ENCODE measurements at regions not wholly inside any gene's neighbourhood (a gene's known extent, or its start where the extent isn't known, plus 50 kb on each side); places are given as distances from the start of the nearest gene placed in this dataset.

DNA sequence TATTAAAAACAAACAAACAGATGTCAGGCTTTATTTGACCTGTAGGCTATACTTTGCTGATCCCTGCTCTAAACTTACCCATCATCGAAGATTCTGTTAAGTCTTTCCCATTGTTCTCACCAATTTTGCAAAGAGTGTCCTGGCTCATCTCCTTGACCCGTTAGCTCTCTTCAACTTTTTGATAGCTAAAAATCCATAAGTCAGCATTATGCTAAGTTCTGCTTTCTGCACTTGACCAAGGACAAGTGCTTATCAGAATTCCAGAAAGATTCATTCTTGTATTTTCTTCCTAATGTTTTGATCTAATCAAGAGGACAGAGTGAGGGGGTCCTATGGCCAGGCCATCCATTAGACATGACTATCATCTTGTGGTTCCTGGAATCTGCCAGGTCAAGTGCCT is 503.5 kb downstream of the FUT8 start:
- Histone ChIP-seq H3K36me3 (replicated peaks in 1 of 2) (no peaks in the 10 kb centered on the region), H3K4me3 (no peak overlapping the region), H3K9me3 (replicated peaks in 1 of 3) (no peaks in the 10 kb centered on the region), H3K27me3 (no peaks in the 10 kb centered on the region), H3K27ac (no peak overlapping the region), H3K4me1 (replicated peaks in 1 of 2) (no peaks in the 10 kb centered on the region)
- intact Hi-C loops (cut with DNase I): no loop called here
- TF ChIP-seq, protein P1, sequence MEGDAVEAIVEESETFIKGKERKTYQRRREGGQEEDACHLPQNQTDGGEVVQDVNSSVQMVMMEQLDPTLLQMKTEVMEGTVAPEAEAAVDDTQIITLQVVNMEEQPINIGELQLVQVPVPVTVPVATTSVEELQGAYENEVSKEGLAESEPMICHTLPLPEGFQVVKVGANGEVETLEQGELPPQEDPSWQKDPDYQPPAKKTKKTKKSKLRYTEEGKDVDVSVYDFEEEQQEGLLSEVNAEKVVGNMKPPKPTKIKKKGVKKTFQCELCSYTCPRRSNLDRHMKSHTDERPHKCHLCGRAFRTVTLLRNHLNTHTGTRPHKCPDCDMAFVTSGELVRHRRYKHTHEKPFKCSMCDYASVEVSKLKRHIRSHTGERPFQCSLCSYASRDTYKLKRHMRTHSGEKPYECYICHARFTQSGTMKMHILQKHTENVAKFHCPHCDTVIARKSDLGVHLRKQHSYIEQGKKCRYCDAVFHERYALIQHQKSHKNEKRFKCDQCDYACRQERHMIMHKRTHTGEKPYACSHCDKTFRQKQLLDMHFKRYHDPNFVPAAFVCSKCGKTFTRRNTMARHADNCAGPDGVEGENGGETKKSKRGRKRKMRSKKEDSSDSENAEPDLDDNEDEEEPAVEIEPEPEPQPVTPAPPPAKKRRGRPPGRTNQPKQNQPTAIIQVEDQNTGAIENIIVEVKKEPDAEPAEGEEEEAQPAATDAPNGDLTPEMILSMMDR (IDR thresholded peaks at IDR 0.05): no peak
- no peak for TF ChIP-seq POLR2A (IDR thresholded peaks at IDR 0.05)
- WGBS, 4 donors: 72 to 75% (median 73%) methylated on average over 2 of the region's 2 CpGs
- DNase-seq: no peak

DNA sequence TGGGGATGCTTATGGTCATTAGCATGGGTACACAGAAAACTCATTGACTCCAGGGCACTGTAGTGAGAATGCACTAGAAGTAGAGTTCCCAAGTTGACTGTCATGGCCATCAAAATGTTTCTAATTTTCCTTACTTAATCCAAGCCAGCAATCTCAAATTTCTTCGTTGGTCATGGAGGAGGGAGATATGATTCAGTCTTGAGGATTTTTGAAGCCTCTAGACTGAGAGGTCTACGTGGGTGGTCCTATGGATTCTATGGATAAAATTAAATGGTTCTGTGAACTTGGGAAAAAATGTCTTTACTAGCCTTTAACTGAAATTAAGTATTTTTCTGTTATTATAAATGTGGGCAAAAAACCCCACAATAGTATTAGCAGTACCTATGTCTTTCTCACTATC is 508.5 kb downstream of the FUT8 start:
- intact Hi-C loops (cut with DNase I): no loop called here
- WGBS, 4 donors: 75 to 85% (median 80%) methylated on average over 2 of the region's 2 CpGs

DNA sequence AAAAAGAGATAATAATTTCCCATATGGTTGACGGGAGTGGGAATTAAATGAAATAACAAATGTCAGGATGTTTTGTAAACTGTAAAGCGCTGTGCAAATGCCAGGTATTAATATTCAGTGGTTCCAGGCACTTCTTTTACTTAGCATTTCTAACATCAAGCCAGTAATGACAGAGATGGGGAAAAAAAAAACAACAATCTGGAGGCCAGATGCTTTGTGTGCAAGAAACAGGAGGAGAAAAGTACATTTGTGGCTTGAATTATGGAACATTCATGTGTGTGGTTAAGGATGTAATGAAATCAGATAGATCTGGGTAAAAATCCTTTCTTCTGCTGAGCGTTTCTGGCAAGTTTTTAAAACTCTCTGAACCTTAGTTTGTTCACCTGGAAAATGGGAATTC is 509.6 kb downstream of the FUT8 start:
- Histone ChIP-seq H3K36me3 (replicated peaks in 1 of 2) (no peaks in the 10 kb centered on the region), H3K27me3 (no peaks in the 10 kb centered on the region), H3K9me3 (replicated peaks in 1 of 3) (no peaks in the 10 kb centered on the region), H3K4me1 (replicated peaks in 1 of 2) (no peaks in the 10 kb centered on the region), H3K27ac (no peak overlapping the region), H3K4me3 (no peak overlapping the region)
- 82 to 87% (median 86%) methylated on average over 3 of the region's 3 CpGs for WGBS, 4 donors
- TF ChIP-seq POLR2A (IDR thresholded peaks at IDR 0.05): no peak
- TF ChIP-seq, protein P1 (IDR thresholded peaks at IDR 0.05): no peak
- DNase-seq: no peak
- intact Hi-C loops (cut with DNase I): no loop called here

More for the DNA sequence above, 508.5 kb downstream of the FUT8 start:
- no peaks in the 10 kb centered on the region for H3K4me1 ChIP-seq (replicated peaks in 1 of 2)
- H3K27me3 ChIP-seq: no peaks in the 10 kb centered on the region
- no peak overlapping the region for H3K27ac ChIP-seq
- no peak overlapping the region for H3K4me3 ChIP-seq
- DNase-seq: no peak
- TF ChIP-seq, protein P1 (IDR thresholded peaks at IDR 0.05): no peak
- no peak for TF ChIP-seq POLR2A (IDR thresholded peaks at IDR 0.05)
- no peaks in the 10 kb centered on the region for H3K36me3 ChIP-seq (replicated peaks in 1 of 2)
- H3K9me3 ChIP-seq (replicated peaks in 1 of 3): no peaks in the 10 kb centered on the region

DNA sequence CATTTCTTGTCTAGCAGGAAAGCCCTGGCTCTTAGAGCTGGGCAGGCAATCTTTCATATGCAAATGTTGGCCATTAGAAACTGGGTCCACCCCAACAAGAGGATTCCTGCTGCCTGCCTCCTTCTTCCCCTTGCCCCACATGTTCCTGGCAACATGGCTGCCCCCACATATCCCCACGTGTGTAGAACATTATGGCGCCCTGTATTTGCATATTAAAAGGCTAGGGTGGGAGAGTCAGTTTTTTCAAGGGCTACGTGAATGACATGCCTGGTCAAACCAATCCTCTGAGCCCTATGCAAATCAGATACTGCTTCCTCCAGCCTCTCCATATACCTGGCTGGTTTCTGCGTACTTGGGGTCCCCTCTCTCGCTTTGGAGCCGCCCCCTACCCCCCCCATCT is 514.0 kb downstream of the FUT8 start:
- no peak for TF ChIP-seq POLR2A (IDR thresholded peaks at IDR 0.05)
- TF ChIP-seq, protein P1 (IDR thresholded peaks at IDR 0.05): no peak
- no peaks in the 10 kb centered on the region for H3K36me3 ChIP-seq (replicated peaks in 1 of 2)
- no peaks in the 10 kb centered on the region for H3K9me3 ChIP-seq (replicated peaks in 1 of 3)
- H3K4me1 ChIP-seq (replicated peaks in 1 of 2): no peaks in the 10 kb centered on the region
- H3K4me3 ChIP-seq: no peak overlapping the region
- no peaks in the 10 kb centered on the region for H3K27me3 ChIP-seq
- no peak overlapping the region for H3K27ac ChIP-seq
- DNase-seq: no peak
- 63 to 75% (median 68%) methylated on average over 6 of the region's 6 CpGs for WGBS, 4 donors
- intact Hi-C loops (cut with DNase I): no loop called here
